ENCODE measurements at regions not wholly inside any gene's neighbourhood (a gene's known extent, or its start where the extent isn't known, plus 50 kb on each side); places are given as distances from the start of the nearest gene placed in this dataset.

- Histone ChIP-seq H3K9me3 (replicated peaks; ENCODE audit: control insufficient read depth, insufficient read depth, low read depth, low read length) (no peaks in the 10 kb centered on the region), H3K27me3 (ENCODE audit: control insufficient read depth in 2 of 2, insufficient read depth in 2 of 2, low read length in 2 of 2) (no peaks in the 10 kb centered on the region), H4K20me1 (replicated peaks; ENCODE audit: control insufficient read depth, insufficient read depth, low read length) (no peaks in the 10 kb centered on the region), H3K36me3 (ENCODE audit: control insufficient read depth, insufficient read depth, low read length) (no peaks in the 10 kb centered on the region), H3K9me1 (ENCODE audit: control insufficient read depth, insufficient read depth, low read length) (no peaks in the 10 kb centered on the region), H3K4me2 (ENCODE audit: insufficient read depth, low read length) (no peak overlapping the region), H2AFZ (ENCODE audit: low read depth, low read length) (no peak overlapping the region), H3K9ac (ENCODE audit: insufficient read depth in 1 of 2, low read depth in 2 of 2, low read length in 2 of 2) (no peak overlapping the region), H3K79me2 (ENCODE audit: control insufficient read depth, insufficient read depth, low read length) (no peaks in the 10 kb centered on the region), H3K4me1 (replicated peaks in 1 of 2; ENCODE audit: control insufficient read depth in 2 of 2, insufficient read depth in 2 of 2, low read length in 2 of 2) (no peaks in the 10 kb centered on the region), H3K4me3 (no peak overlapping the region), H3K27ac (ENCODE audit: extremely low read depth, low read depth, low read length) (no peak overlapping the region)
- in situ Hi-C loops (cut with MboI) (no loop called here), intact Hi-C loops (cut with micrococcal nuclease) (no loop called here)
- POLR2A ChIA-PET: no interaction called here
- ATAC-seq (no peak), DNase-seq (ENCODE audit: extremely low read depth in 1 of 4, low spot score in 3 of 4) (no peak), FAIRE-seq (no peak)
- CTCF ChIA-PET (ENCODE audit: low intra/inter-chr PET ratio): no interaction called here
- BruUV-seq (replicated peaks): no TSS peak
- no peak for TF ChIP-seq PHB2 (IDR thresholded peaks at IDR 0.05; ENCODE audit: low read depth)
- TF ChIP-seq, protein P1, sequence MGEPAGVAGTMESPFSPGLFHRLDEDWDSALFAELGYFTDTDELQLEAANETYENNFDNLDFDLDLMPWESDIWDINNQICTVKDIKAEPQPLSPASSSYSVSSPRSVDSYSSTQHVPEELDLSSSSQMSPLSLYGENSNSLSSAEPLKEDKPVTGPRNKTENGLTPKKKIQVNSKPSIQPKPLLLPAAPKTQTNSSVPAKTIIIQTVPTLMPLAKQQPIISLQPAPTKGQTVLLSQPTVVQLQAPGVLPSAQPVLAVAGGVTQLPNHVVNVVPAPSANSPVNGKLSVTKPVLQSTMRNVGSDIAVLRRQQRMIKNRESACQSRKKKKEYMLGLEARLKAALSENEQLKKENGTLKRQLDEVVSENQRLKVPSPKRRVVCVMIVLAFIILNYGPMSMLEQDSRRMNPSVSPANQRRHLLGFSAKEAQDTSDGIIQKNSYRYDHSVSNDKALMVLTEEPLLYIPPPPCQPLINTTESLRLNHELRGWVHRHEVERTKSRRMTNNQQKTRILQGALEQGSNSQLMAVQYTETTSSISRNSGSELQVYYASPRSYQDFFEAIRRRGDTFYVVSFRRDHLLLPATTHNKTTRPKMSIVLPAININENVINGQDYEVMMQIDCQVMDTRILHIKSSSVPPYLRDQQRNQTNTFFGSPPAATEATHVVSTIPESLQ (CRISPR knock-in tag; IDR thresholded peaks at IDR 0.05): no peak
- TF ChIP-seq ZBTB33 (CRISPR knock-in tag; IDR thresholded peaks at IDR 0.05): no peak
- no peak for TF ChIP-seq ZBTB1 (CRISPR knock-in tag; IDR thresholded peaks at IDR 0.05; ENCODE audit: borderline replicate concordance, low read depth)
- no peak for TF ChIP-seq ZNF696 (CRISPR knock-in tag; conservative IDR thresholded peaks at IDR 0.05)
- TF ChIP-seq, protein P2, sequence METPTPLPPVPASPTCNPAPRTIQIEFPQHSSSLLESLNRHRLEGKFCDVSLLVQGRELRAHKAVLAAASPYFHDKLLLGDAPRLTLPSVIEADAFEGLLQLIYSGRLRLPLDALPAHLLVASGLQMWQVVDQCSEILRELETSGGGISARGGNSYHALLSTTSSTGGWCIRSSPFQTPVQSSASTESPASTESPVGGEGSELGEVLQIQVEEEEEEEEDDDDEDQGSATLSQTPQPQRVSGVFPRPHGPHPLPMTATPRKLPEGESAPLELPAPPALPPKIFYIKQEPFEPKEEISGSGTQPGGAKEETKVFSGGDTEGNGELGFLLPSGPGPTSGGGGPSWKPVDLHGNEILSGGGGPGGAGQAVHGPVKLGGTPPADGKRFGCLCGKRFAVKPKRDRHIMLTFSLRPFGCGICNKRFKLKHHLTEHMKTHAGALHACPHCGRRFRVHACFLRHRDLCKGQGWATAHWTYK (CRISPR knock-in tag; IDR thresholded peaks at IDR 0.05): no peak
- TF ChIP-seq ZNF197 (CRISPR knock-in tag; IDR thresholded peaks at IDR 0.05; ENCODE audit: low read depth): no peak
- no peak for TF ChIP-seq ZNF561 (CRISPR knock-in tag; conservative IDR thresholded peaks at IDR 0.05)
- TF ChIP-seq HOXB6 (CRISPR knock-in tag; IDR thresholded peaks at IDR 0.05; ENCODE audit: borderline replicate concordance): no peak
- TF ChIP-seq ZFP36 (IDR thresholded peaks at IDR 0.05; ENCODE audit: low read depth, low read length, partially characterized antibody): no peak
- no peak for TF ChIP-seq ZC3H8 (IDR thresholded peaks at IDR 0.05)
- TF ChIP-seq, protein P3, sequence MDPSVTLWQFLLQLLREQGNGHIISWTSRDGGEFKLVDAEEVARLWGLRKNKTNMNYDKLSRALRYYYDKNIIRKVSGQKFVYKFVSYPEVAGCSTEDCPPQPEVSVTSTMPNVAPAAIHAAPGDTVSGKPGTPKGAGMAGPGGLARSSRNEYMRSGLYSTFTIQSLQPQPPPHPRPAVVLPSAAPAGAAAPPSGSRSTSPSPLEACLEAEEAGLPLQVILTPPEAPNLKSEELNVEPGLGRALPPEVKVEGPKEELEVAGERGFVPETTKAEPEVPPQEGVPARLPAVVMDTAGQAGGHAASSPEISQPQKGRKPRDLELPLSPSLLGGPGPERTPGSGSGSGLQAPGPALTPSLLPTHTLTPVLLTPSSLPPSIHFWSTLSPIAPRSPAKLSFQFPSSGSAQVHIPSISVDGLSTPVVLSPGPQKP (CRISPR knock-in tag; IDR thresholded peaks at IDR 0.05): no peak
- TF ChIP-seq, protein P4, sequence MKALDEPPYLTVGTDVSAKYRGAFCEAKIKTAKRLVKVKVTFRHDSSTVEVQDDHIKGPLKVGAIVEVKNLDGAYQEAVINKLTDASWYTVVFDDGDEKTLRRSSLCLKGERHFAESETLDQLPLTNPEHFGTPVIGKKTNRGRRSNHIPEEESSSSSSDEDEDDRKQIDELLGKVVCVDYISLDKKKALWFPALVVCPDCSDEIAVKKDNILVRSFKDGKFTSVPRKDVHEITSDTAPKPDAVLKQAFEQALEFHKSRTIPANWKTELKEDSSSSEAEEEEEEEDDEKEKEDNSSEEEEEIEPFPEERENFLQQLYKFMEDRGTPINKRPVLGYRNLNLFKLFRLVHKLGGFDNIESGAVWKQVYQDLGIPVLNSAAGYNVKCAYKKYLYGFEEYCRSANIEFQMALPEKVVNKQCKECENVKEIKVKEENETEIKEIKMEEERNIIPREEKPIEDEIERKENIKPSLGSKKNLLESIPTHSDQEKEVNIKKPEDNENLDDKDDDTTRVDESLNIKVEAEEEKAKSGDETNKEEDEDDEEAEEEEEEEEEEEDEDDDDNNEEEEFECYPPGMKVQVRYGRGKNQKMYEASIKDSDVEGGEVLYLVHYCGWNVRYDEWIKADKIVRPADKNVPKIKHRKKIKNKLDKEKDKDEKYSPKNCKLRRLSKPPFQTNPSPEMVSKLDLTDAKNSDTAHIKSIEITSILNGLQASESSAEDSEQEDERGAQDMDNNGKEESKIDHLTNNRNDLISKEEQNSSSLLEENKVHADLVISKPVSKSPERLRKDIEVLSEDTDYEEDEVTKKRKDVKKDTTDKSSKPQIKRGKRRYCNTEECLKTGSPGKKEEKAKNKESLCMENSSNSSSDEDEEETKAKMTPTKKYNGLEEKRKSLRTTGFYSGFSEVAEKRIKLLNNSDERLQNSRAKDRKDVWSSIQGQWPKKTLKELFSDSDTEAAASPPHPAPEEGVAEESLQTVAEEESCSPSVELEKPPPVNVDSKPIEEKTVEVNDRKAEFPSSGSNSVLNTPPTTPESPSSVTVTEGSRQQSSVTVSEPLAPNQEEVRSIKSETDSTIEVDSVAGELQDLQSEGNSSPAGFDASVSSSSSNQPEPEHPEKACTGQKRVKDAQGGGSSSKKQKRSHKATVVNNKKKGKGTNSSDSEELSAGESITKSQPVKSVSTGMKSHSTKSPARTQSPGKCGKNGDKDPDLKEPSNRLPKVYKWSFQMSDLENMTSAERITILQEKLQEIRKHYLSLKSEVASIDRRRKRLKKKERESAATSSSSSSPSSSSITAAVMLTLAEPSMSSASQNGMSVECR (CRISPR knock-in tag; IDR thresholded peaks at IDR 0.05): no peak
Observed at GRCh38 chr16:59400830-59401229, 666.7 kb upstream of the GOT2 start.
